ENCODE measurements at regions not wholly inside any gene's neighbourhood (a gene's known extent, or its start where the extent isn't known, plus 50 kb on each side); places are given as distances from the start of the nearest gene placed in this dataset.
"Not testable (repeated sequence)": the region's sequence is repeated elsewhere in the genome, so short reads cannot be mapped to it uniquely, and the experiment has no call there.

- Histone ChIP-seq H3K9me3 (no peaks in the 10 kb centered on the region), H3K9ac (ENCODE audit: low read depth in 2 of 2, low read length in 2 of 2) (no peak overlapping the region), H3K27me3 (no peaks in the 10 kb centered on the region), H3K4me3 (no peak overlapping the region), H3K4me1 (no peaks in the 10 kb centered on the region), H3K36me3 (no peaks in the 10 kb centered on the region), H3K27ac (no peak overlapping the region)
- intact Hi-C loops (cut with DNase I): loop anchor here (2.0 kb wide), 1 partner anchor 244 kb away; no protein-coding TSS in a partner anchor
- TF ChIP-seq CTCF (IDR thresholded peaks at IDR 0.05): peak; percentile 70
- no peak for DNase-seq
These were observed 66.4 kb upstream of the BTG3 start for GRCh38 chr21:17679002-17679600.

- H3K9me3 ChIP-seq; H3K4me1 ChIP-seq; H3K9ac ChIP-seq (ENCODE audit: low read depth in 2 of 2, low read length in 2 of 2); DNase-seq; intact Hi-C loops (cut with DNase I); H3K27me3 ChIP-seq; H3K36me3 ChIP-seq; H3K27ac ChIP-seq; H3K4me3 ChIP-seq: not testable (repeated sequence)
These were observed 64.2 kb upstream of the BTG3 start for GRCh38 chr21:17676930-17677329.

GRCh38 chr21:17674106-17674505 lies 61.4 kb upstream of the BTG3 start:
- Histone ChIP-seq H3K4me3 (no peak overlapping the region), H3K4me1 (no peaks in the 10 kb centered on the region), H3K27ac (no peak overlapping the region), H3K36me3 (no peaks in the 10 kb centered on the region), H3K9ac (ENCODE audit: low read depth in 2 of 2, low read length in 2 of 2) (no peak overlapping the region), H3K9me3 (no peaks in the 10 kb centered on the region), H3K27me3 (no peaks in the 10 kb centered on the region)
- intact Hi-C loops (cut with DNase I): no loop called here
- no peak for TF ChIP-seq CTCF (IDR thresholded peaks at IDR 0.05)
- DNase-seq: no peak

DNA sequence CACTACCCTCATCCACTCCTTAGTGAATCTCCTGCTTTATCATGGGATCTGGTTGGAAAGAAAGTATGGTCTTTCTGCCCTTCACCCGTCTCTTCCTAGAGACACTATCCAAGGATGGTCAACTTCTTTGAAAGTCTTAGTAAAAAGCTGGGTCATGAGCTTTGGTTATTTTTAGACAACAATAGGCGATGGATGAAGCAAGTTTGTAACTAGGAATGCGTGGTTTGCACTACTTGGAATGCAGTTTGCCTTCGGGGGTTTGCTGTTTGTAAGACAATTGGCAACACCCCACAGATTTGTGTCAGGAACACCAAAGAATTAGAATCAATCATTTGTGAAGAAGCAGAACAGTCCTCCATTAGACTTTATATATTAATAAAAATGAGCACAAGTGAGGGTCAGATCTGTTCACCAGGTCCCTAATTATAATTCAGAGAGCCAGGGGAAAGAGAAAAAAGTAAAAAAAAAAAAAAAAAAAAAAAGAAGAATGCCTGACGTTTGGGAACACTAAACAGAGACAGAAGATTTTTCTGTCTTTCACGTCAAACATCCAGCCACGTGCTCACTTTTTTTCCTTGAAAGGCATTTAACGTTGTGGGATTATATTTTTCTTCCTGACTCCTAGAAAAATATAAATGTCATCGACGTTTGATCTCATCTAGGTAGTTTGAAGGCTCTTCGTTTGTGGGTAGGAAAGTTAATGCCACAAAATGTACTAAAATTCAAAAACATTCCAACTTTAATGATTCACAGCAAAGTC lies 60.7 kb upstream of the BTG3 start:
- intact Hi-C loops (cut with DNase I): no loop called here
- Histone ChIP-seq H3K4me1 (no peaks in the 10 kb centered on the region), H3K4me3 (no peak overlapping the region), H3K9ac (ENCODE audit: low read depth in 2 of 2, low read length in 2 of 2) (no peak overlapping the region), H3K36me3 (no peaks in the 10 kb centered on the region), H3K9me3 (no peaks in the 10 kb centered on the region), H3K27me3 (no peaks in the 10 kb centered on the region), H3K27ac (no peak overlapping the region)
- no peak for TF ChIP-seq CTCF (IDR thresholded peaks at IDR 0.05)
- no peak for DNase-seq

DNA sequence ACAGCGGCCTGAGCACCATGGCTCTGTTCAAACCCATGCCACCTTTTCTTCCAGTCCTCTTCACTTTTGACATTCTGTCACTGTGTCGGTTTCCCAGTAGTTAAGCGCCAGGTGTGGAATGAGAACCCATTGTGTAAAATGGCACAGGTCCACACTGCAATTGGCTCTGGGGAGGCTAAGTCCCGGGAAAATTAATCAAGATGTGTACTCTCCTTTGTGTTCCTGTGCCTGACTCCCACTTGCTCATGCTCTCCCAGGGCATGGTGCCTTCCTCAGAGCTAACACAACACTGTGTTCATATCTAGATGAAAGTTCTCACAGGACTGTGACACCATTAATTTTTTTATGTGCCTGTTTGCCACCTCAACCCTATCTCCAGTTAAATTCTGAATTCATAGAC lies 59.0 kb upstream of the BTG3 start:
- intact Hi-C loops (cut with DNase I): no loop called here
- H3K4me1 ChIP-seq: no peaks in the 10 kb centered on the region
- H3K27ac ChIP-seq: no peak overlapping the region
- no peaks in the 10 kb centered on the region for H3K27me3 ChIP-seq
- no peak for TF ChIP-seq CTCF (IDR thresholded peaks at IDR 0.05)
- H3K9me3 ChIP-seq: no peaks in the 10 kb centered on the region
- H3K9ac ChIP-seq (ENCODE audit: low read depth in 2 of 2, low read length in 2 of 2): no peak overlapping the region
- H3K36me3 ChIP-seq: no peaks in the 10 kb centered on the region
- DNase-seq: no peak
- H3K4me3 ChIP-seq: no peak overlapping the region

DNA sequence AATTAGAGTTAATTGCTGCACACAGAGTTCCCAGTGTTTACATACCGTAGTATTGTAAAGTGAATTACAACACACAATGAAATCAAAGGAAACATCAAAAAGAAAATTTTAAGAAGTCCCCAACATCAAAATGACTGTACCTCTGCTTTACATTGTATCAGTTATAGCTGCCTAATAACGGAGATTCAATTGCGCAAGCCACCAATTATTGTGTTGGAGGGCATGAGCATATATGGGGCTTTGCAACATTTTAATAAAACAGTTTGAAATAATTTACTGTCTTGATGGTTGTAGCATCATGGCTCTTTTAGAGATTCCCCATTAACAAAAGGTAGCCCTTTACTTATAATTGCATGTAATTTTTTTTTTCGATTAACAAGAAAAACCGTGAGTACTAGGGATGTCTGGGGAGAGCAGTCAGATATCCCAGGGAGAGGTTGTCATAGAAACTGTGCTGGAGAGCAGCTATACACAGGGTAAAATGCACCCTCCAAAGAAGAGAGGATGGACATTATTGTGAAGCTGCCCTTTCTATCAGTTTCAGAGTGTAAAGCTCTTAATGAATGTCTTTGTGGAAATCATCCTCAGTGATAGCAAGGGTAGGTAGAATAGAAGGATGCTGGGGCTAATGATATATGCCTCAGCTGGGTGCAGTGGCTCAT lies 55.9 kb upstream of the BTG3 start:
- H3K9me3 ChIP-seq: no peaks in the 10 kb centered on the region
- H3K9ac ChIP-seq (ENCODE audit: low read depth in 2 of 2, low read length in 2 of 2): no peak overlapping the region
- no peak for DNase-seq
- no peak overlapping the region for H3K4me3 ChIP-seq
- TF ChIP-seq CTCF (IDR thresholded peaks at IDR 0.05): no peak
- H3K27ac ChIP-seq: no peak overlapping the region
- H3K27me3 ChIP-seq: no peaks in the 10 kb centered on the region
- intact Hi-C loops (cut with DNase I): no loop called here
- H3K4me1 ChIP-seq: no peaks in the 10 kb centered on the region
- H3K36me3 ChIP-seq: no peaks in the 10 kb centered on the region
